Prostate gland (tissue), 2 donors: ENCODE measurements at regions not wholly inside any gene's neighbourhood (a gene's known extent, or its start where the extent isn't known, plus 50 kb on each side); places are given as distances from the start of the nearest gene placed in this dataset.

Source experiments
- POLR2AphosphoS5 ChIP-seq: sonication (generic); formaldehyde crosslinking; IDR thresholded peaks from one replicate; pipeline ENCODE4 v1.6.1; 2017; ENCODE audit warnings: antibody characterized with exemption
- TF ChIP-seq, protein P1 (sequence below), 4 experiments: fragments of 200-600 bp in 2 of 4; fragments of 450-650 bp in 2 of 4; sonication (generic) in 2 of 4; IDR thresholded peaks; 1 replicate in 3 of 4; 2 replicates in 1 of 4; pipeline ENCODE4 v1.5.1; 2016 to 2019; ENCODE audit warnings: antibody characterized with exemption in 4 of 4, mild to moderate bottlenecking in 2 of 4, moderate library complexity in 2 of 4

DNA sequence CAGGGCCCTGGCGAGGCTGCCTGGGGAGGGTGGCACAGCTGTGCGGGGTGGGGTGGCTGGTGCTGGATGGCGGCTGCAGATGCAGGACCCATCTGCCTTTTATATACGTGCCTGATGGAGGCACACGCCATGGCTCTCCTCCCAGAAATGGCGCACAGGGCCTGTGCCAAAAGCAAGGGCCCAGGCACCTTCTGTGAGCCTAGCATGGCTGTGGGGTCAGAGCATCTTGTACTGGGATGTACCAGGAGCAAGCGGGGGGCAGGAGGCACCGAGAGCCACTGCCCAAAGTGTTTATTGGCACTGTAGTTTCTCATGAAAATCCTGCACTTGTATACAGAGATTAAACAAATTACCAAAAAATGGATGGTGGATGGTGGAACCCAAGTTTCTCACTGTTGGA is 724.1 kb downstream of the GALR1 start:
- no peak for TF ChIP-seq POLR2AphosphoS5
- TF ChIP-seq, protein P1, sequence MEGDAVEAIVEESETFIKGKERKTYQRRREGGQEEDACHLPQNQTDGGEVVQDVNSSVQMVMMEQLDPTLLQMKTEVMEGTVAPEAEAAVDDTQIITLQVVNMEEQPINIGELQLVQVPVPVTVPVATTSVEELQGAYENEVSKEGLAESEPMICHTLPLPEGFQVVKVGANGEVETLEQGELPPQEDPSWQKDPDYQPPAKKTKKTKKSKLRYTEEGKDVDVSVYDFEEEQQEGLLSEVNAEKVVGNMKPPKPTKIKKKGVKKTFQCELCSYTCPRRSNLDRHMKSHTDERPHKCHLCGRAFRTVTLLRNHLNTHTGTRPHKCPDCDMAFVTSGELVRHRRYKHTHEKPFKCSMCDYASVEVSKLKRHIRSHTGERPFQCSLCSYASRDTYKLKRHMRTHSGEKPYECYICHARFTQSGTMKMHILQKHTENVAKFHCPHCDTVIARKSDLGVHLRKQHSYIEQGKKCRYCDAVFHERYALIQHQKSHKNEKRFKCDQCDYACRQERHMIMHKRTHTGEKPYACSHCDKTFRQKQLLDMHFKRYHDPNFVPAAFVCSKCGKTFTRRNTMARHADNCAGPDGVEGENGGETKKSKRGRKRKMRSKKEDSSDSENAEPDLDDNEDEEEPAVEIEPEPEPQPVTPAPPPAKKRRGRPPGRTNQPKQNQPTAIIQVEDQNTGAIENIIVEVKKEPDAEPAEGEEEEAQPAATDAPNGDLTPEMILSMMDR (IDR thresholded peaks at IDR 0.05) = no peak
